GM19043 (cell line): ENCODE measurements at regions not wholly inside any gene's neighbourhood (a gene's known extent, or its start where the extent isn't known, plus 50 kb on each side); places are given as distances from the start of the nearest gene placed in this dataset.

Experiments used
- ATAC-seq: cut with Tn5 transposase; IDR thresholded peaks from one replicate; pipeline ENCODE4 v1.9.1; 2021; ENCODE audit warnings: low read depth; ENCODE audit not compliant: unreplicated experiment

DNA sequence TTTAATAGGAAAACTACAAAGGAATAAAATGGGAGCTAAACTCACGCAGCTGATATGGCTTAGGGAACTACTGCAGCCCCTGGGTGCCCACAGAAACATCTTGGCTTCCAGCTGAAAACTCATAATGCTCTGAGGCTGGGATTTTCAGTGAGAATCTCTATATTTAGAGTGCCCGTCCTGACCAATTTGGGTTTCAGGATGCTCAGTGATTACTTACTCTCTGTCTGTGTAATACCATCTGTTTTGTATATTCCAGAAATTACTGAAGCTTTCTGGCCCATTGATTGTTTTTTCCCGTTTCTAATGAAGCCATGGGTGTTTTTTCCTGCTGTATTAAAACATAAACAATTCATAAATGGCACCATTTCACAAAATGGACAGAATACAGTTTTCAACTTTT, 50.6 kb upstream of the ZNF385D start:
- no peak for ATAC-seq

DNA sequence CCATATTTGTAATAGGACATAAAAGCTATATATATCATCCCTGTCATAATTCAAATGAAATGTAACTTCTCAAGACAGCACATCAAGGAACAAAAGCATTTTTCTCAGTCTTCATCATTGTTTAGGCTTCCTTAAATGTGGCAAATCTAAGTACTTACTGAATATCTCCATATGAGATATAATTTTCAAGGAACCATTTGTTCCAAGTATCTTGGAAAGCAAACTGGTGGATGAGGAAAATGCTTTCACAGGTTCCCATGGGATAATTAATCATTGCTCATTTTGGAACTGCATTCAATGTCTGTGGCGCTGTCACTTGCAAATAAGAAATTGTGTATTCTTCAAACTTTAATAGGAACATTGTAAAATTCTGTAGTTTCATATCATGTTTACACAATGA, 52.6 kb upstream of the ZNF385D start:
- no peak for ATAC-seq

DNA sequence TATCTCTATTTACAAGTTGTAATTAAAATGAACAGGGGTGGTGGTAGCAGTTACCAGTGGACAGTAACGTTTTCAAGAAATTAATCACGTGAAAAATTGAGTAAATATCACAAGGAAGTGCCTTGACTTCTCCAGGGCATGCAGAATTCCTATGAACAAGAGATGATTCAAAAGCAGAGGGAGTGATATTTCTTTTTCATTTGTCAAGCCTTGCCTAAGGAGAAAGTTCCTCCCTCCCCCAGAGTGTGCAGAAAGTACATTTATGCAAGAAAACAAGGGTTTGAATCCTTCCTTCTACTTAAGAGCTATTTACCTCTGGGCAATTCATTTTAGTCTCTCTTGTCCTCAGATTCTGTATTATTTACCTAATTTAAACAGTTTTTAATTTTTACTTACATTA, 53.3 kb upstream of the ZNF385D start:
- ATAC-seq = no peak

DNA sequence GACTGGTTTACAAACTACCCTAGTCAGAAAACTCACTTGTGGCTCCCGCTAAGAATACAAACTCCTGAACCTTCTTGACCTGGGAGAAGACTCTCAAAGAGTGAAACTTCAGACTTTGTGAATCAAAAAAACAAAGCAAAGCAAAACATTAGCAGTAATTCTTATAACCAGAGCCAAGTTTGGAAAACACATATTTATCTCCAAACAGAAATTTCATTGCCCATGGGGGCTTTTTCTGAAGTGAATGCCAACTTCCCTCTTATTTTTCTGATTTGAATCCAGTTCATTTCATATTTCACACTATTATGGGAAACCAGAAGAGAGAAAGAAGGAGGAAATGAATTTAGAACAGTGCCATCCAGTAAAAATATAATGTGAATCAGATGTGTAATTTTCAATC, 55.7 kb upstream of the ZNF385D start:
- ATAC-seq = no peak

DNA sequence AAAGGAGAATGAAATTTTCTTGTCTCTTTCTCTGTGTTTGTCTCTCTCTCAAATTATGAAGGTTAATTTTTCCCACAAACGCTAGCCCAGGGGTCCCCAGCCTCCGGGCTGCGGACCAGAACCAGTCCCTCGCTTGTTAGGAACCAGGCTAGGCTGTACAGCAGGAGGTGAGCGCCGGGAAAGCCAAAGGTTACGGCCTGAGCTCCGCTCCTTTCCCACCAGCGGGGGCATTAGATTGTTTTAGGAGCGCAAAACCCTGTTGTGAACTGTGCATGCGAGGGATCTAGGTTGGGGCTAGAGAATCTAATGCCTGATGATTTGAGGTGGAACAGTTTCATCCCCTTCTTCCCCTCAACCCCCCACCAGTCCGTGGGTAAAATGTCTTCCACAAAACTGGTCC, 74.7 kb upstream of the ZNF385D start:
- no peak for ATAC-seq

DNA sequence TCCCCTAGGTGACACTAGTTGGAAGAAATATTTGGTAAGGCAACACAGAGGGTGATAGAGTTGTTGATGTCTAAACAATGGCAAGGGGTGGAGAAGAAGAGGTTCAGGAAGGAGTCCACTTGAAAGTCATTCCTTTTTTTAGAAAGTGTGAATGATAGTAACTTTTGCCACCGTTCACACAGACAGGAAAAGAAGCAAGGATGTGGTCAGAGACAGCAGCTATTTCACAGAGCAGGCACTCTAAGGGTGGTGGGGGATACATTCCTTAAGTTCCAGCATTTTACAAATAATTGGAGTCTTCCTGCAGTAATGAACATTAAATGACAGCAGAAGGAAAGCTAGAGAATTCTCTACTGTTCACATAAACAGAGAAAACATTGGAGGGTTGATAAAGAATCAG, 75.4 kb upstream of the ZNF385D start:
- no peak for ATAC-seq

DNA sequence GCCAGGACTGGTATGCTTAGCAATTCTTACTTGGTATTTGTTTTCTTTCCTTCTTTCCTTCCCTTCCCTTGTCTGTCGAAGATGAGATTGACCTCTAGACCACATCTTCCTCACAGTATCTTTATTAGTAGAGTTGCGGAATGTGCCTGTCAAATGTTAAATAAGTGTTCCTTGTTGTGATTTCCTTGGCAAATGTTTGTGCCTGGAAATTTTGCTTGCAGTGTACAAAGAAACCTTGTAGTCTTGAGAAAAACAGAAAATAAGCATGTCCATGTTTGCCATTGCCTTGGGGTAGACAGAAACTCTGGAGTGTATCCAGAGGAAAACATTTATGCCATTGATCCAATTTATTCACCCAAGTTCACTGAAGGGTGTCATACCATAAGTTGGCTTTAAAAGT, 79.5 kb upstream of the ZNF385D start:
- ATAC-seq = no peak

DNA sequence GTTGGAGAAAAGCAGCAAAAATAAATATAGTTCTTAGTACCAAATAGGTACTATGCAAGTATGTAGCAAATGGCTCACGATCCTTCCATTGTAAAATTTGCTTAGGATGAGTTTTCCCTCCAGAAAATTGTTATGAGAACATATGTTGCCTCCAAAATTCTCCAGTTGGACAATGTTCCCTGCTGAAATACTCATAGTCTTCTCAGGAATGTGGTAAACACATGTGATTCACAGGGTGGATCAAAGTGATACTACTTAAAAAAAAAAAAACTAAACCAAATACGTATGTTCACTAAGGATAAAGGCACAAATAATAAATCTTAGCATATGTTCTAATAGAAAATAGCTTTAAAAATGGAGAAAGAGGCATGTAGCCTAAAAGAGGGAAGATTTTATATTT, 84.3 kb upstream of the ZNF385D start:
- ATAC-seq = no peak

DNA sequence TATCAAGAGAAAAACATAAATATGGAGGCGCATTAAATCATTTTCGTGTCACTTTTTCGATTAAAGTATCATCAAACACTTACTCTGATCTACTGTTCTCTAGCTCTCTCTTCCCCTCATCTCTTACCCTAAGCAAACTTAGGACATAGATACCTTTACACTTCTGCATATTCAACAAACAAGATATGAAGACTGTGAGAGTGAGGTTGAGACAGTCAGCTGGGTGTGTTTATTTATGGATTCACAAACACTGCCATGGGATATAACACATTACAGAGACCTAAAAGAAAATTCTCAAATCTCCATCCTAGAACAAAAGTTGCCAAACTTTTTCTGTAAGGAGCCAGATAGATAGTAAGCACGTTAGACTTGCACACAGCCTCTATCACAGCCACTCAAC, 85.2 kb upstream of the ZNF385D start:
- ATAC-seq = no peak

DNA sequence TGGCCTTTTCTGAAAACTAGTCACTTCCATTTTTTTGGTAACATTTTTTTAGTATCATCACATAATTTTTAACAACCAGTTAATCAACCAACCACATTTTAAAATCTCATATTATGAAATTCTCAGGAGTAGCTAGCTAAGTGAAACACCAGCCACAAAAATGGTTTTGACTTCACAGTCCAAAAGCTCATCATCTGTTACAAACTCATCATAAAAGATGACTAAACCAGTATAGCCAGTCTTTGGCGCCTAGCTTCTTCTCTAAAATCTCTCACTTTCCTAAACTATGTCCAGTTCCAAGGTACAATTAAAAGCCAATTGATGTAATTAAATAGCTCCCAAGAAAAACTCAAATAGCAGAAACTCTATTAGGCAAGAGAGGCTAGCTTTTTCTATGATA, 88.2 kb upstream of the ZNF385D start:
- ATAC-seq = no peak

DNA sequence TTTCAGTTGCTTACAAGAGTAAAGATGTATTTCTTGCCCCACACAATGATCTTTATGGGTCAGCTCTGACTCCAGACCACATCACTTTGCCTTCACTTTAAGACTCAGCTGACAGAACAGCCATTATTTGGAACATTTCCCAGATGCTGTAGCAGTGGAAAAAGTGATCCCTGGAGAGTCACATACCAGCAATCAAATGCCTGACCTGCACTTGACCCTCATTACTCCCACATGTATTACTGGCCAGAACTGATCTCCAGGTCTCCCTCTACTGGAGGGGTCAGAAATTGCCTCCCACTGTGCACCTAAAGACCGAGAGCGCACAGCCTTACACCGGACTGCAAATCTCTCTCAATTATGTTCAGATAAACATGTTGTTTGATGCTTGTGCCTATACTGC, 88.6 kb upstream of the ZNF385D start:
- ATAC-seq = no peak

DNA sequence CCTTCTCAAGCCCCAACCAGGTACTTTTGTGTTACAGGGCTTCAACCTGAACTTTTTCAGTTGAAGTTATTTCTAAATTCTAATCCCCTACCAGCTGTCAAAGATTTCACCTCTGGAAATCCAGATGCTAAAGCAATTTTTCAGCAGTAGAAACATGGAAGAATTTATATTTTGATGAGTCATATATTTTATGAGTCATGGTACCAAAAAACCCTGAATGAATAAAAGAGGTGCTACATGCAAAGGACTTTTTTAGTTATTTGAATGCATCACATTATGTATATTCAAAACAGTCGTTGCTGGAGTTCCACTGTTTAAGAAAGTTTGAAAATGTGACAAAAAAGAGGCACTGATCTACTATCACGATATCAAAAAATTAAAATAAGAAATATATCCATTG, 96.0 kb upstream of the ZNF385D start:
- ATAC-seq = no peak

DNA sequence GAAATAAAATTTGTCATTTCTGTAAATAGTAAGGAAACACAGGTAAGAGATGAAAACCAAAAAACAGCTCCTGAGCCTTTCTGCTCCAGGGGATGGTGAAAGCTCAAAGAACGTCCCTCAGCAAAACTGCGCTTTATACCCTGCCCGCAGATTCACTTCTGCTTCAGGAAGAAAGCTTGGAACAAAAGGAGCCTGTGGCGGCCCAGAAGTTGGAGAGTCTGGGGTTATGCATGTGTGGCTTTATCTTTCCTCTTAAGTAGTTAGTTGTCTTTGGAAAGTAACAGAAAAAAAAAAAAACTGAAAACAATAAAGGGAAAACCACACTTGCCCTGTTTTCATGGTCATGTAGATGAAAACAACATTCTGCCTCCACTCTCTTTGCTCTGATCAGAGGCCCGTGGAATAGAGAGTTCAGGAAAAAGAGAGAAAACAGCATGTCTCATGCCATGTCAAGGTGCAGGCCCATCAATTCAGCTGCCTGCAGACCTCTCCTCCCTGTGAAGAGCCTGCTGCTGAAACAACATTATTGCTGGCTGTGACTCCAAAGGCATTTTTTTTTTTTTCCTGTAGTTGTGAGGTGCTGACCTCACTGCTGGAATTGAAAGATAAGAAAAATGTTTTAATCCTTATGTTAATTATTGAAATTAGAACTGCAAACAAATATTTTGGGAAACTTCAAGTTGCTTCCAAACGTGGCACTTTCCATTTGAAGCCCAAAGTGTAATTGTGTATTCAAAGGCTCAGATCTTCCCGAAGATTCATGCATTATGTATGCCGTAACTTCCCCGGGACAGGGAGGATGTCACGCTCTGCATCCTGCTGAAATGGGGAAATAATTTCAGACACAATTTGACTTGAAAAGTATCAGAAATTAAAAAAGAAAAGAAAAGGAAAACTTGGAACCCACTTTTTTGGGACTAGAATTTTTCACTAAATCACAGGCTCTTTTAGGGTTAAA, 108.4 kb upstream of the ZNF385D start:
- ATAC-seq = no peak

DNA sequence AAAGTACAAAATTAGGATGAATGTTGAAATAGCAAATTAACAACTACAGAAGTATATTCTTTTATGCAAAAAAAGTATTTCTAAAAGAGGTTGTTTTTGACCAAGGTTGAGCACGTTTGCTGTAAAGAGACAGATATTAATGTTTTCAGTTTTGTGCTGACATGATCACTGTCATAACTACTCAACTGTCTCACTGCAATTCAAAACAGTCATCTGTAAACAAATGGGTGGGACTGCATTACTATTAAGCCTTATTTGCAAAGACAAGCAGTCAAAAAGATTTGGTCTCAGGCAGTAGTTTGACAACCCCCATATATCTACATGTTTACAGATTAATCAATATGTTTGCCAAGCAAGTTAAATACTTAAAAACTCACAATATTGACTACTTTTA, 109.1 kb upstream of the ZNF385D start:
- ATAC-seq = no peak

DNA sequence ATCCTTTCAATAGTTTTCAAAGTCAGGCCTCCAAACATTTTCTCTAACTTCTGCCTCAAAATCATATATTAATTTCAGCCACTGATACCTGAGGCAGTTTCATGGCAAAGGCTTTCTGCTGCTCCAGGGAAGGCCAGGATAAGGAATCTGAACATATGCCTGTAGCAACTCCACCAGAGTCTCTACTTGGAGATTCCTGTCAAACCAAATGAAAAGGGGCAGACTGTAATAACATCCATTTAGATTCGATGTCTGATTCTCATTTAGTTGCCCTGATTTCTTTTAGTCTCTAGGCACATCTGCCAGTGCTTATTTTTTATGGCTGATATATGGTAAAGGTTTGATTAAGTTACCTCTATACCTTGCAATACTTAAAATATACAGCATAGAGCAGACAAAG, 109.6 kb upstream of the ZNF385D start:
- ATAC-seq = no peak

DNA sequence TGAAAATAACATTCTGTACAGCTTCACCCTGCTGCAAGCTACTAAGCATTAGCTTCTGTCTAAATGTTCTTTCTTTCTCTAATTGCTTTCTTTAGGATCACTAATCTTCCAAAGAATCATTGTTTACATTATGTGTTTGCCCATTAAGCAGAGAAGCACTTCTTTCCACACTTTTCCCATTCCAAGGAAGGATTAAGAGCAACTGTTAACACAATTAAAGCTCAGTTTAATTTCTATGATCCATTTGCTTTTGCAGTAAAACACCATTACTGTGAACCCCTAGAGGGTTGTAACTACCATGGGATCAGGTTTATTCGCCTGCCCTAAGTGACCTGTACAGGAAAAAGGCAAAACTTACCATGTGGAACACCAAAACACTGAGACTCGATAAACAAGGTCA, 125.8 kb upstream of the ZNF385D start:
- ATAC-seq = no peak

DNA sequence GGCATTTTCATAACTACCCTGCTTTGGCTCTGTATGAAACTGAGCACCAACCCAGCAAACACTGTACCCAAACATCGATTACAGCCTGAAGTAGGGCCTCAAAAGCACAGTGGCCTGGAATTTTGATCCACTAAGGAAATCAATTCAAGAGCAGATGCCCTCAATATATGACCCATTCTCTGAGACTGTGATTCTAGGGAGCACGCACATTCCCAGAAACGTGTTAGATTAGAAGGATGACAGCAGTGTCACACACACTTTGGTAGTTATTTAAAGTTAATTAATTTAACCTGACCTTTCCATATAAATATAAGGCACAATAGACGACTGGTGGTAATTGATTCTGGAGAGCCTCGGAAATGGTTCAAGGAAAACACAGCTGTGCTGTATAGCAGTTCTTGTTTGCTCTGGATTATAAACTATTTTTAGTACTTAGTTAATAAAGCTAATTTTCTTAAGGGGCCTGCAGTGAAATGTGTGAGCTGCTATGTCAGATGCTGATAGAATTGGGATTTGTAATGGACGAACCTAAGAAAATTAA, 126.3 kb upstream of the ZNF385D start:
- no peak for ATAC-seq

DNA sequence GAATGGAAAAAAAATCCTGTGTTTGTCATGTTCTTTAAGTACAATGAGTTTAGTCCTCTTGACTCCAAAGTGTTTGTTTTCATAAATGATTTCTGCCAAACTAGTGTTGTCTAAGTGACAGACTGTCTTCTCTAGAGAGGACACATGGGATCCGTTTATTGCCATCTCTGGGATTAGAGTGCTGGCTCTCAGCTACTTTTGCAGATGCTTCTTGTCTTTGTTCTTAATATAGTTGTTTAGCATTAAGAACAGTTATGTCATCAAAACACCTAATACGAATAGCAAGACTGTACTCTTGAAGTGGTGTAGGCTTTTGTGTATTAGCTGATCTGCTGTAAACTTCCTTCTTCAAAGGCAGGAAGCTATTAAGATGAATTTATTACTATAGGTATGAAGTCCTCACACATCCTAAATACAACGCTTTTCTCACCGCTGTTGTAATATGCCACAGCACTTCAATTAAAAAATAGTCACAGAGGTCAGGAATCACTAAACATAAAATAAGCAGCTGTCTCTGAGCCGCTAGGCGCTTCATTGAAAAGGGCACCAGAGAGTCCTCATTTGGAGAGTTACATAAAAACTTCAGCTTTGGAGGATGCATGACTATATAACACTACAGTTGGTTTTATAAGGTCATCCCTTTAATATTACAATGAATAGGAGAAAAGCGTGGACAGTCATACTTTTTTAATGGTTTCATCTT, 128.3 kb upstream of the ZNF385D start:
- no peak for ATAC-seq

DNA sequence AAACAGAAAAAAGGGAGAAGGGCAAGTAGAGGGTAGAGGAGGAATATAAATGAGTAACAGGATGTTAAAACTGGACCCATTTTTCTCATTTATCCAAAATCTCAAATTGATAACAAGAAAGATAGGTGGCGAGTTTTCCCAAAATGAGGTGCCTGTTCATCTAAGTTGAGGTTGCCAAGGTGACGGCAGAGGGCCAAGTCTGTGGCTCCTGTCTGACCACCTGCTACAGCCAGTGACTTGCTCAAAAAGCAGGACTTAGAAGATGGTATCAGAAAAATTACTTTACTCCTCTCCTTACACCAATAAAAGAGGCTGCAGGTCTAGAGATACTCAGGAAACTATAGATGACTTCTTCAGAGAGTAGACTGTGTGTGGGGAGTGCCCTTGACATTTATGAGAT, 137.6 kb upstream of the ZNF385D start:
- no peak for ATAC-seq

DNA sequence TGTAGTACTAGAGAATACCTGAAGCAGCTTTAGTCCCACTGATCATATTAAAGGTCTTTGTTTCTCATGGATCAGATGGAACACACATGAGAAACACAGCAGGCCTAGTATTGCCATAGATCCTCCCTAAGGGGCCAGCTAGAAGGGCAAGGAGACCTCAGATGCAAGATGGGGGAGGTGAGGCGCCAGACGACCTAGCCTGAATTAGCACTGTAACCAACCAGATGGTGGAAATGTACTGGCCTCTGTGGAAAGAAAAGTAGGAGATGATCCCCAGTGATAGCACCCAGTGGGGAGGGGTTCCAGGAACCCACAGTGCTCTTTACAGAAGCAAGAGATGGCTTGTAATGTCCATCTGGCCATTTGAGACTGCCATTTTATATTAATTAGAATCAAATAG, 138.2 kb upstream of the ZNF385D start:
- ATAC-seq = no peak

DNA sequence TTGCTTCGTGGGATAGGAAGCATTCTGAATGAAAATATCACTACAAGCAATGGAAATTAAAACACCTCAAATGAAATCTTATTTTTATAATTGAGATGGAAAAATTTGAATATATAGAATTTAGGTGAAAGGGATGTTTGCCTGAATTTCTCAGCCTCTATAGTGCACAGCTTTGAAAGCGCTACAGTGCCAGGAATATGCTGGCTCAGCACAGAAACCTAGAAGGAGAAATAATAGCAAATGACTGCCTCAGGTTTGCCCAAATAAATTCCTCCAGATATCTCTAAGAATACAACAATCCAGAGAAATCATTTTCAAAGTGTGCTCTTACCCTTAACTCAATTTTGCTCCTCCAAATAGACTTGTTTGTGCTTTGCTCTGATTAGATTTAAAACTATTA, 141.1 kb upstream of the ZNF385D start:
- no peak for ATAC-seq

DNA sequence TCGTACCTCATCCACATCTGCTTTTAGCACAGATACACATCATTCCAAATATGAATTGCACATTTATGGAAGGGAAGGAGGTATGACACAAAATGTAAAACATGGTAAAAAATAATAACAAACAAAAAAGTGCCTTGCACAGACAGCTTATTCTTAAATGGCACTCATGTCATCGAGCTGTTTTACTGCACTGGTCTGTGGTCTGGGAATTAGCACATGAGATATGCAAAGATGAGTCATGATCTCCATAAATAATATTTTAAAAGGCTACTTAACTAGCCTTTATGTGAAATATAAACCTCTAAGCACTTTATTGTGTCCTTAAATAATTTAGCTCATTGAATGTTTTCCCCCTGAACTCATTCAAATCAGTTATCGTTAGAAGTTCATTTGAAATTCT, 142.2 kb upstream of the ZNF385D start:
- ATAC-seq = no peak
